ENCODE measurements at regions not wholly inside any gene's neighbourhood (a gene's known extent, or its start where the extent isn't known, plus 50 kb on each side); places are given as distances from the start of the nearest gene placed in this dataset.

GRCh38 chr12:66885115-66885875 is 206.4 kb upstream of the GRIP1 start:
- H3K27ac ChIP-seq (ENCODE audit: low read length), result no peak overlapping the region
- no peaks in the 10 kb centered on the region for H3K27me3 ChIP-seq (ENCODE audit: control insufficient read depth in 1 of 2, insufficient read depth in 2 of 2, low read length in 2 of 2)
- no peaks in the 10 kb centered on the region for H3K9me3 ChIP-seq (ENCODE audit: control insufficient read depth in 2 of 2, low read length in 2 of 2)
- no peak overlapping the region for H3K9ac ChIP-seq (ENCODE audit: low read length in 2 of 2)
- H3K36me3 ChIP-seq (ENCODE audit: control insufficient read depth in 2 of 2, insufficient read depth in 2 of 2, low read length in 2 of 2), result no peaks in the 10 kb centered on the region
- no peaks in the 10 kb centered on the region for H3K4me1 ChIP-seq (ENCODE audit: control insufficient read depth, insufficient read depth, low read length)
- H3K4me3 ChIP-seq (ENCODE audit: low read length in 2 of 2), result no peak overlapping the region

- Histone ChIP-seq H3K27ac (ENCODE audit: low read length) (no peak overlapping the region), H3K4me1 (ENCODE audit: control insufficient read depth, insufficient read depth, low read length) (no peaks in the 10 kb centered on the region), H3K9me3 (ENCODE audit: control insufficient read depth in 2 of 2, low read length in 2 of 2) (no peaks in the 10 kb centered on the region), H3K9ac (ENCODE audit: low read length in 2 of 2) (no peak overlapping the region), H3K4me3 (ENCODE audit: low read length in 2 of 2) (no peak overlapping the region), H3K27me3 (ENCODE audit: control insufficient read depth in 1 of 2, insufficient read depth in 2 of 2, low read length in 2 of 2) (peaks cover 0 to 2% of the 10 kb centered on the region in 2 donors), H3K36me3 (ENCODE audit: control insufficient read depth in 2 of 2, insufficient read depth in 2 of 2, low read length in 2 of 2) (no peaks in the 10 kb centered on the region)
These were observed 217.9 kb upstream of the GRIP1 start for GRCh38 chr12:66896797-66897196.

GRCh38 chr12:66898700-66899469 is 220.0 kb upstream of the GRIP1 start:
- H3K36me3 ChIP-seq (ENCODE audit: control insufficient read depth in 2 of 2, insufficient read depth in 2 of 2, low read length in 2 of 2), result no peaks in the 10 kb centered on the region
- H3K27me3 ChIP-seq (ENCODE audit: control insufficient read depth in 1 of 2, insufficient read depth in 2 of 2, low read length in 2 of 2), result peaks cover 0 to 2% of the 10 kb centered on the region in 2 donors
- H3K9ac ChIP-seq (ENCODE audit: low read length in 2 of 2), result no peak overlapping the region
- no peaks in the 10 kb centered on the region for H3K9me3 ChIP-seq (ENCODE audit: control insufficient read depth in 2 of 2, low read length in 2 of 2)
- H3K27ac ChIP-seq (ENCODE audit: low read length), result no peak overlapping the region
- no peaks in the 10 kb centered on the region for H3K4me1 ChIP-seq (ENCODE audit: control insufficient read depth, insufficient read depth, low read length)
- no peak overlapping the region for H3K4me3 ChIP-seq (ENCODE audit: low read length in 2 of 2)

GRCh38 chr12:66899588-66899987 is 220.7 kb upstream of the GRIP1 start:
- Histone ChIP-seq H3K4me3 (ENCODE audit: low read length in 2 of 2) (no peak overlapping the region), H3K9ac (ENCODE audit: low read length in 2 of 2) (no peak overlapping the region), H3K27ac (ENCODE audit: low read length) (no peak overlapping the region), H3K36me3 (ENCODE audit: control insufficient read depth in 2 of 2, insufficient read depth in 2 of 2, low read length in 2 of 2) (no peaks in the 10 kb centered on the region), H3K9me3 (ENCODE audit: control insufficient read depth in 2 of 2, low read length in 2 of 2) (no peaks in the 10 kb centered on the region), H3K4me1 (ENCODE audit: control insufficient read depth, insufficient read depth, low read length) (no peaks in the 10 kb centered on the region), H3K27me3 (ENCODE audit: control insufficient read depth in 1 of 2, insufficient read depth in 2 of 2, low read length in 2 of 2) (no peaks in the 10 kb centered on the region)

- Histone ChIP-seq H3K36me3 (ENCODE audit: control insufficient read depth in 2 of 2, insufficient read depth in 2 of 2, low read length in 2 of 2) (no peaks in the 10 kb centered on the region), H3K27me3 (ENCODE audit: control insufficient read depth in 1 of 2, insufficient read depth in 2 of 2, low read length in 2 of 2) (no peaks in the 10 kb centered on the region), H3K27ac (ENCODE audit: low read length) (no peak overlapping the region), H3K9ac (ENCODE audit: low read length in 2 of 2) (no peak overlapping the region), H3K4me3 (ENCODE audit: low read length in 2 of 2) (no peak overlapping the region), H3K9me3 (ENCODE audit: control insufficient read depth in 2 of 2, low read length in 2 of 2) (no peaks in the 10 kb centered on the region), H3K4me1 (ENCODE audit: control insufficient read depth, insufficient read depth, low read length) (no peaks in the 10 kb centered on the region)
These were observed 221.7 kb upstream of the GRIP1 start for GRCh38 chr12:66900616-66901015.

- H3K4me3 ChIP-seq (ENCODE audit: low read length in 2 of 2), result no peak overlapping the region
- H3K36me3 ChIP-seq (ENCODE audit: control insufficient read depth in 2 of 2, insufficient read depth in 2 of 2, low read length in 2 of 2), result no peaks in the 10 kb centered on the region
- H3K9me3 ChIP-seq (ENCODE audit: control insufficient read depth in 2 of 2, low read length in 2 of 2), result no peaks in the 10 kb centered on the region
- H3K27me3 ChIP-seq (ENCODE audit: control insufficient read depth in 1 of 2, insufficient read depth in 2 of 2, low read length in 2 of 2), result no peaks in the 10 kb centered on the region
- H3K4me1 ChIP-seq (ENCODE audit: control insufficient read depth, insufficient read depth, low read length), result no peaks in the 10 kb centered on the region
- no peak overlapping the region for H3K27ac ChIP-seq (ENCODE audit: low read length)
- no peak overlapping the region for H3K9ac ChIP-seq (ENCODE audit: low read length in 2 of 2)
These were observed 222.5 kb upstream of the GRIP1 start for GRCh38 chr12:66901138-66901932.

GRCh38 chr12:66902020-66902419 is 223.1 kb upstream of the GRIP1 start:
- Histone ChIP-seq H3K36me3 (ENCODE audit: control insufficient read depth in 2 of 2, insufficient read depth in 2 of 2, low read length in 2 of 2) (no peaks in the 10 kb centered on the region), H3K4me3 (ENCODE audit: low read length in 2 of 2) (no peak overlapping the region), H3K9me3 (ENCODE audit: control insufficient read depth in 2 of 2, low read length in 2 of 2) (no peaks in the 10 kb centered on the region), H3K4me1 (ENCODE audit: control insufficient read depth, insufficient read depth, low read length) (no peaks in the 10 kb centered on the region), H3K27me3 (ENCODE audit: control insufficient read depth in 1 of 2, insufficient read depth in 2 of 2, low read length in 2 of 2) (no peaks in the 10 kb centered on the region), H3K9ac (ENCODE audit: low read length in 2 of 2) (no peak overlapping the region), H3K27ac (ENCODE audit: low read length) (no peak overlapping the region)

- no peaks in the 10 kb centered on the region for H3K27me3 ChIP-seq (ENCODE audit: control insufficient read depth in 1 of 2, insufficient read depth in 2 of 2, low read length in 2 of 2)
- no peak overlapping the region for H3K27ac ChIP-seq (ENCODE audit: low read length)
- no peaks in the 10 kb centered on the region for H3K36me3 ChIP-seq (ENCODE audit: control insufficient read depth in 2 of 2, insufficient read depth in 2 of 2, low read length in 2 of 2)
- no peak overlapping the region for H3K4me3 ChIP-seq (ENCODE audit: low read length in 2 of 2)
- H3K9me3 ChIP-seq (ENCODE audit: control insufficient read depth in 2 of 2, low read length in 2 of 2), result no peaks in the 10 kb centered on the region
- no peaks in the 10 kb centered on the region for H3K4me1 ChIP-seq (ENCODE audit: control insufficient read depth, insufficient read depth, low read length)
- H3K9ac ChIP-seq (ENCODE audit: low read length in 2 of 2), result no peak overlapping the region
These were observed 225.0 kb upstream of the GRIP1 start for GRCh38 chr12:66903782-66904396.

- Histone ChIP-seq H3K9ac (ENCODE audit: low read length in 2 of 2) (no peak overlapping the region), H3K4me3 (ENCODE audit: low read length in 2 of 2) (no peak overlapping the region), H3K27ac (ENCODE audit: low read length) (no peak overlapping the region), H3K4me1 (ENCODE audit: control insufficient read depth, insufficient read depth, low read length) (no peaks in the 10 kb centered on the region), H3K27me3 (ENCODE audit: control insufficient read depth in 1 of 2, insufficient read depth in 2 of 2, low read length in 2 of 2) (no peaks in the 10 kb centered on the region), H3K9me3 (ENCODE audit: control insufficient read depth in 2 of 2, low read length in 2 of 2) (no peaks in the 10 kb centered on the region), H3K36me3 (ENCODE audit: control insufficient read depth in 2 of 2, insufficient read depth in 2 of 2, low read length in 2 of 2) (no peaks in the 10 kb centered on the region)
These were observed 226.3 kb upstream of the GRIP1 start for GRCh38 chr12:66905201-66905600.

GRCh38 chr12:66910366-66910974 is 231.6 kb upstream of the GRIP1 start:
- Histone ChIP-seq H3K9ac (ENCODE audit: low read length in 2 of 2) (no peak overlapping the region), H3K4me3 (ENCODE audit: low read length in 2 of 2) (no peak overlapping the region), H3K4me1 (ENCODE audit: control insufficient read depth, insufficient read depth, low read length) (no peaks in the 10 kb centered on the region), H3K9me3 (ENCODE audit: control insufficient read depth in 2 of 2, low read length in 2 of 2) (no peaks in the 10 kb centered on the region), H3K36me3 (ENCODE audit: control insufficient read depth in 2 of 2, insufficient read depth in 2 of 2, low read length in 2 of 2) (no peaks in the 10 kb centered on the region), H3K27me3 (ENCODE audit: control insufficient read depth in 1 of 2, insufficient read depth in 2 of 2, low read length in 2 of 2) (no peaks in the 10 kb centered on the region), H3K27ac (ENCODE audit: low read length) (no peak overlapping the region)

Data from stomach smooth muscle (tissue), 2 donors.